ENCODE measurements at regions not wholly inside any gene's neighbourhood (a gene's known extent, or its start where the extent isn't known, plus 50 kb on each side); places are given as distances from the start of the nearest gene placed in this dataset.

- no peak for DNase-seq (ENCODE audit: low spot score)
Measured at GRCh38 chr15:31473385-31474058, 146.9 kb downstream of the KLF13 start.

- no peak for DNase-seq (ENCODE audit: low spot score)
Measured at GRCh38 chr15:31474059-31474868, 147.6 kb downstream of the KLF13 start.

GRCh38 chr15:31476236-31476810, 149.7 kb downstream of the KLF13 start:
- DNase-seq (ENCODE audit: low spot score): no peak

- no peak for DNase-seq (ENCODE audit: low spot score)
Measured at GRCh38 chr15:31476866-31477265, 150.2 kb downstream of the KLF13 start.

DNA sequence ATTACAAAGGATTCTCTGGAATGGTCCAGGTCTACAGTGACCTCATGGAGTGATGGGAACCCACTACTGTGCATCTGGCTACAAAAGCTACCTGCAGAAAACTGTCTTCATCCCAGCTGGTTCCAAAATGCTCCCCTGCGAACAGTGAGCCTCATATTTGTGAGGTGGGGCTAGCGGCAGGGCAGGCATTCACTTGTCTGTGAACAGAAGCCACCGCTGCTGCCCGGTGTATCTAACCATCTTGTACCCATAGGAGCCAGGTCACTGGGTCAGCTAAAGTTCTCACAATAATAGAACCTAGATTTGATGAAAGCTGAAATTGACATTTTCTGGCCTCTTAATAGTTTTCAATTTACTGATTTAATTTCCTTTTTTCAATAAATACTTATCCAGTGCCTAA, 150.7 kb downstream of the KLF13 start:
- DNase-seq (ENCODE audit: low spot score): no peak

- DNase-seq (ENCODE audit: low spot score): no peak
Measured at GRCh38 chr15:31477851-31478701, 151.4 kb downstream of the KLF13 start.

- DNase-seq (ENCODE audit: low spot score): no peak
Measured at GRCh38 chr15:31478702-31479221, 152.1 kb downstream of the KLF13 start.

GRCh38 chr15:31480356-31481025, 153.9 kb downstream of the KLF13 start:
- no peak for DNase-seq (ENCODE audit: low spot score)

GRCh38 chr15:31481142-31481541, 154.5 kb downstream of the KLF13 start:
- DNase-seq (ENCODE audit: low spot score): no peak

- no peak for DNase-seq (ENCODE audit: low spot score)
Measured at GRCh38 chr15:31482122-31482922, 155.7 kb downstream of the KLF13 start.

DNA sequence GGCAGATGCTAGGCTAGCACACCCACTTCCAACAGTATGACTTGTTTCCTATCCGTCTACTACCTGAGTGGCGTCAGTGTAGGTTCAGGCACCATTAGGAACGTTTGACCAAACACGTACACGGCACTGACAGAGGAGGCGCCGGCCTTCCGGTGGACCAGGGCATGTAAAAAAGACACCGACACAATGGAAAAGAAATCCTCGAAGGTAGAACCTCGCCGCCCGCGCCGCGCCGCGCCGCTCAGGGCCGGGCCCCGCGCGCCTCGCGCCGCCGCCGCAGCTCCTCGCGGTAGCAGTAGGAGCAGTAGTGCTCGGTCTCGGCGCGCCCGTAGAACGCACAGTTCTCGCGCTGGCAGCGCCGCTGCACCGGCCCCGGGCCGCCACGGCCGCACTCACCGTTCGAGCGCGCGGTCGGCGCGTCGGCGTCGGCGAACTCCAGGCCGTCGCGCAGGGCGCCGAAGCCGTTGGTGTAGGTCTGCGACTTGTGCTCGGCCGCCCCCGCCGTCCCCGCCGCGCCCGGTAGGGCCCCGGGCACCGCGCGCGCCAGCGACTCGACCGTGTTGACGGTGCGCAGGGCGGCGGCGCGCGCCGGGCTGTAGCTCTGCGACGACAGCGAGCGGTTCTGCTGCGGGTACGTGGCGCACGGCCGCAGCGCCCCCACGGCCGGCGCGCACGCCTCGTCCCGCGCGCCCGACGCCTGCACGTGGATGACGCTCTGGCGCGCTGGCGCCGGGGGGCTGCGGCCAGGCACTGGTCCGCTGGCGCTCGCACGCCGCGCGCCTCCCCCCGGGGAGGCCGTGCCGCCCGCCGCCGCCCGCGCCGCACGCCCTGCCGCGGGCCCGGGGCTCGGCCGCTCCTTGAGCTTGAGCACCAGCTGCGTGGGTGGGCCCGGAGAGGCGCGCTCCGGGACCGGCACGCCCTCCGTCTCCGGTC, 156.7 kb downstream of the KLF13 start:
- DNase-seq (ENCODE audit: low spot score): no peak

GRCh38 chr15:31483986-31484951, 157.6 kb downstream of the KLF13 start:
- no peak for DNase-seq (ENCODE audit: low spot score)

DNA sequence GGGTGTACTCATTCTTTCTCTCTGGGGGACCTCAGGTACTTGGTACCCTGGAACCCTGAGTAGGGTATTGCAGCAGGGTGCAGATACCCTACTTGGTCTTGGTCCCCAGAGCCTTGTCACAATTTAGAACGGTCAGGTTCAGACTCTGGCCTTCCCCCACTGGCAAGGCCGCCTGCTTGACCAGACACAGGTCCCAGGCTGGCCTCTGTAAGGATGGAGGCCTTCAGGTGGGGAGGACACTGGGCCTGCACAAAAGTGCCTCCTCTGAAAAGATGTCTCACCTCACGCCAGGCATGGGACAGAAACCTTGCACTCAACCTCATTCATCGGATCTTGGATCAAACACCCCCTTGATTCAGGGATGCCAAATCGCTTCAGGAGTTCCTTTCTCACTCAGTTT, 158.4 kb downstream of the KLF13 start:
- DNase-seq (ENCODE audit: low spot score): no peak

DNA sequence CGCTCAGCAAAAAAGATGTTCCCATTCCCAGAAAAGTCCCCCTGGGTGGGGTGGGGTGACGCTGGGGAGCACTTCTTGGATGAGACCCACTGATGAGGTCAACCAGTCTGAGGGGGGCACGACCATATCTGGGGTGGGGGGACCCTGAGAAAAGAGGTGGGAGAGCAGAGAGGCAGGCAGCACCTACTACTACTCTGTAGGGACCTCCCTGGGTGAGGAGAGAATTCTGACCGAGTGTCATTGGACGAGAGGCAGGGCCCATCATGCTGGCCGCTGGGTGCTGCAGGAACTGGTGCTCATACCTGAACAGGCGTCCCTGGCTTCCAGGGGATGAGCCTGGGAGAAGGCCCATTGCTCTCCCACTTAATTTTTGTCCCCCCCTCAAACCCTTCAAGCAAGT, 158.8 kb downstream of the KLF13 start:
- no peak for DNase-seq (ENCODE audit: low spot score)

GRCh38 chr15:31485911-31486461, 159.4 kb downstream of the KLF13 start:
- no peak for DNase-seq (ENCODE audit: low spot score)

DNA sequence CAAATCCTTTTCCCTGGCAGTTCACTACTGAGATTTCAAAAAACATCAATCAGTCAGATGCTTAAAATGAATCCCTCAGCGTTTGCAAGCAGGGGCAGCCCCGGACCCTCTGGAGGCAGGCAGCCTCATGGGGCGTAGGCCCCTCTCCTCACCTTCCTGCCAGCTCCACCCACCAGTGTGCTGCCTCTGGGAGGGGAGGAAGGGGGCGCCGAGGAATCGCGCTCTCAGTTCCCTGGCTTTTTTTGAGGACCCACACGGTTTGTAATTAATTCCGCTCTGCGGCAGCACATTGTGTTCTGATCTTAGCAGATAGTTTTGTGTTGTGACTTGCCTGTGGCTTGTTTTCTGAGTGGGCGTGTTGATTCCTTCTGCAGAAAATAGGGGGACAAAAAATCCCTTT, 159.9 kb downstream of the KLF13 start:
- DNase-seq (ENCODE audit: low spot score): no peak

GRCh38 chr15:31486906-31487695, 160.5 kb downstream of the KLF13 start:
- no peak for DNase-seq (ENCODE audit: low spot score)
